RCC 7860 (cell line): ENCODE measurements at regions not wholly inside any gene's neighbourhood (a gene's known extent, or its start where the extent isn't known, plus 50 kb on each side); places are given as distances from the start of the nearest gene placed in this dataset.

ENCODE experiments used
- DNase-seq: peaks from one replicate; pipeline ENCODE4 v3.0.0-alpha.2; 2015; ENCODE audit warnings: low spot score
- FAIRE-seq: peaks from 2 replicates; lab custom pipeline; 2012; peaks lifted over from hg19 to GRCh38; lab: Jason Lieb, UNC

GRCh38 chr17:36752096-36752888 lies 150.9 kb downstream of the MRM1 start:
- no peak for DNase-seq
- FAIRE-seq = no peak

- DNase-seq = no peak
These were observed 154.2 kb downstream of the MRM1 start for GRCh38 chr17:36755586-36755985.

GRCh38 chr17:36756695-36757094 lies 155.3 kb downstream of the MRM1 start:
- FAIRE-seq (no peak), DNase-seq (no peak)

More at GRCh38 chr17:36755586-36755985, 154.2 kb downstream of the MRM1 start:
- FAIRE-seq = no peak

GRCh38 chr17:36760425-36760824 lies 159.0 kb downstream of the MRM1 start:
- no peak for FAIRE-seq
- no peak for DNase-seq

- no peak for DNase-seq
- no peak for FAIRE-seq
These were observed 160.0 kb downstream of the MRM1 start for GRCh38 chr17:36761203-36761950.

GRCh38 chr17:36765436-36766043 lies 164.2 kb downstream of the MRM1 start:
- DNase-seq (no peak), FAIRE-seq (no peak)

- DNase-seq (no peak), FAIRE-seq (no peak)
These were observed 167.0 kb downstream of the MRM1 start for GRCh38 chr17:36768394-36768793.

- no peak for FAIRE-seq
These were observed 164.2 kb upstream of the LHX1 start for GRCh38 chr17:36773039-36773438.

GRCh38 chr17:36777118-36777517 lies 160.2 kb upstream of the LHX1 start:
- DNase-seq = no peak
- FAIRE-seq = no peak

More at GRCh38 chr17:36773039-36773438, 164.2 kb upstream of the LHX1 start:
- DNase-seq = no peak

GRCh38 chr17:36778448-36778847 lies 158.8 kb upstream of the LHX1 start:
- DNase-seq (peak; percentile 37), FAIRE-seq (no peak)

GRCh38 chr17:36779550-36779949 lies 157.7 kb upstream of the LHX1 start:
- DNase-seq (no peak), FAIRE-seq (no peak)

GRCh38 chr17:36784633-36785032 lies 152.6 kb upstream of the LHX1 start:
- no peak for DNase-seq
- no peak for FAIRE-seq

- no peak for FAIRE-seq
- DNase-seq = no peak
These were observed 150.4 kb upstream of the LHX1 start for GRCh38 chr17:36786867-36787266.

GRCh38 chr17:36791150-36791941 lies 145.9 kb upstream of the LHX1 start:
- no peak for FAIRE-seq
- no peak for DNase-seq

- no peak for DNase-seq
- no peak for FAIRE-seq
These were observed 145.3 kb upstream of the LHX1 start for GRCh38 chr17:36791942-36792475.

- DNase-seq (no peak), FAIRE-seq (no peak)
These were observed 144.4 kb upstream of the LHX1 start for GRCh38 chr17:36792849-36793248.

GRCh38 chr17:36793976-36794375 lies 143.3 kb upstream of the LHX1 start:
- DNase-seq (no peak), FAIRE-seq (no peak)

- FAIRE-seq = no peak
These were observed 129.6 kb upstream of the LHX1 start for GRCh38 chr17:36807496-36808179.

GRCh38 chr17:36808180-36808661 lies 129.1 kb upstream of the LHX1 start:
- no peak for FAIRE-seq
- DNase-seq = no peak

More at GRCh38 chr17:36807496-36808179, 129.6 kb upstream of the LHX1 start:
- DNase-seq = no peak

GRCh38 chr17:36812762-36813161 lies 124.5 kb upstream of the LHX1 start:
- DNase-seq (no peak), FAIRE-seq (no peak)
